SKM-1 treated with dmso at 0.1 percent for 144 hours (cell line): ENCODE measurements at regions not wholly inside any gene's neighbourhood (a gene's known extent, or its start where the extent isn't known, plus 50 kb on each side); places are given as distances from the start of the nearest gene placed in this dataset.

Experiments used
- DNase-seq: peaks from one replicate; lab custom pipeline; 2025; ENCODE audit not compliant: unreplicated experiment; lab: John Stamatoyannopoulos, UW

GRCh38 chr11:91960770-91961169 lies 263.8 kb upstream of the FAT3 start:
- no peak for DNase-seq

GRCh38 chr11:91959411-91959810 lies 265.2 kb upstream of the FAT3 start:
- DNase-seq: no peak

- DNase-seq: no peak
These were observed 267.9 kb upstream of the FAT3 start for GRCh38 chr11:91956711-91957110.

GRCh38 chr11:91955206-91955605 lies 269.4 kb upstream of the FAT3 start:
- DNase-seq: no peak

- DNase-seq: no peak
These were observed 272.6 kb upstream of the FAT3 start for GRCh38 chr11:91952056-91952455.

- DNase-seq: no peak
These were observed 277.3 kb upstream of the FAT3 start for GRCh38 chr11:91947215-91947820.

- no peak for DNase-seq
These were observed 278.1 kb upstream of the FAT3 start for GRCh38 chr11:91946397-91946951.

GRCh38 chr11:91935120-91935519 lies 289.5 kb upstream of the FAT3 start:
- no peak for DNase-seq

- DNase-seq: no peak
These were observed 292.3 kb upstream of the FAT3 start for GRCh38 chr11:91932151-91932821.

- DNase-seq: no peak
These were observed 297.2 kb upstream of the FAT3 start for GRCh38 chr11:91927448-91927847.

GRCh38 chr11:91926965-91927364 lies 297.7 kb upstream of the FAT3 start:
- no peak for DNase-seq

- DNase-seq: no peak
These were observed 301.8 kb upstream of the FAT3 start for GRCh38 chr11:91922846-91923245.

GRCh38 chr11:91921974-91922373 lies 302.6 kb upstream of the FAT3 start:
- DNase-seq: no peak

GRCh38 chr11:91913407-91913806 lies 311.2 kb upstream of the FAT3 start:
- no peak for DNase-seq

- DNase-seq: no peak
These were observed 312.3 kb upstream of the FAT3 start for GRCh38 chr11:91912322-91912721.

- no peak for DNase-seq
These were observed 317.6 kb upstream of the FAT3 start for GRCh38 chr11:91906871-91907624.

GRCh38 chr11:91904792-91905785 lies 319.5 kb upstream of the FAT3 start:
- DNase-seq: no peak

- DNase-seq: no peak
These were observed 322.3 kb upstream of the FAT3 start for GRCh38 chr11:91902312-91902711.

GRCh38 chr11:91880660-91881059 lies 344.0 kb upstream of the FAT3 start:
- DNase-seq: no peak

- DNase-seq: no peak
These were observed 347.9 kb upstream of the FAT3 start for GRCh38 chr11:91876746-91877145.

- no peak for DNase-seq
These were observed 352.4 kb upstream of the FAT3 start for GRCh38 chr11:91872243-91872642.
